Activated T-cell treated with anti-CD3 and anti-CD28 coated beads for 24 hours (primary cell): ENCODE measurements at regions not wholly inside any gene's neighbourhood (a gene's known extent, or its start where the extent isn't known, plus 50 kb on each side); places are given as distances from the start of the nearest gene placed in this dataset.
"Not testable (repeated sequence)": the region's sequence is repeated elsewhere in the genome, so short reads cannot be mapped to it uniquely, and the experiment has no call there.

Source experiments
- DNase-seq: peaks from one replicate; pipeline ENCODE4 v3.0.0-alpha.2; 2020; ENCODE audit warnings: low read depth

- DNase-seq, result no peak
Measured at GRCh38 chr1:83129107-83129506, 869.8 kb downstream of the TTLL7 start.

- no peak for DNase-seq
Measured at GRCh38 chr1:83125456-83125855, 873.5 kb downstream of the TTLL7 start.

GRCh38 chr1:83123019-83123418, 875.9 kb downstream of the TTLL7 start:
- DNase-seq, result no peak

- no peak for DNase-seq
Measured at GRCh38 chr1:83118472-83118871, 880.5 kb downstream of the TTLL7 start.

GRCh38 chr1:83117030-83117429, 881.9 kb downstream of the TTLL7 start:
- DNase-seq, result not testable (repeated sequence)

- DNase-seq, result no peak
Measured at GRCh38 chr1:83115785-83116184, 883.1 kb downstream of the TTLL7 start.

GRCh38 chr1:83114136-83114834, 884.6 kb downstream of the TTLL7 start:
- no peak for DNase-seq

- no peak for DNase-seq
Measured at GRCh38 chr1:83113652-83114051, 885.3 kb downstream of the TTLL7 start.

- DNase-seq, result no peak
Measured at GRCh38 chr1:83112248-83112885, 886.6 kb downstream of the TTLL7 start.

- no peak for DNase-seq
Measured at GRCh38 chr1:83110156-83110555, 888.8 kb downstream of the TTLL7 start.

GRCh38 chr1:83109692-83110091, 889.2 kb downstream of the TTLL7 start:
- no peak for DNase-seq

- DNase-seq, result no peak
Measured at GRCh38 chr1:83104558-83104957, 894.4 kb downstream of the TTLL7 start.

GRCh38 chr1:83103341-83103740, 895.6 kb downstream of the TTLL7 start:
- no peak for DNase-seq

- DNase-seq, result no peak
Measured at GRCh38 chr1:83102630-83103071, 896.3 kb downstream of the TTLL7 start.

- DNase-seq, result no peak
Measured at GRCh38 chr1:83101406-83101805, 897.5 kb downstream of the TTLL7 start.

GRCh38 chr1:83100133-83100532, 898.8 kb downstream of the TTLL7 start:
- no peak for DNase-seq

- no peak for DNase-seq
Measured at GRCh38 chr1:83098791-83099190, 900.1 kb downstream of the TTLL7 start.

- DNase-seq, result no peak
Measured at GRCh38 chr1:83098131-83098530, 900.8 kb downstream of the TTLL7 start.

- no peak for DNase-seq
Measured at GRCh38 chr1:83097715-83098114, 901.2 kb downstream of the TTLL7 start.

GRCh38 chr1:83095570-83095969, 903.4 kb downstream of the TTLL7 start:
- no peak for DNase-seq

GRCh38 chr1:83090195-83090594, 908.7 kb downstream of the TTLL7 start:
- DNase-seq, result no peak

GRCh38 chr1:83087851-83088250, 911.1 kb downstream of the TTLL7 start:
- DNase-seq, result no peak

- no peak for DNase-seq
Measured at GRCh38 chr1:83086986-83087512, 911.9 kb downstream of the TTLL7 start.

GRCh38 chr1:83086346-83086745, 912.6 kb downstream of the TTLL7 start:
- no peak for DNase-seq
